Muscle layer of colon (tissue), 2 donors: ENCODE measurements at regions not wholly inside any gene's neighbourhood (a gene's known extent, or its start where the extent isn't known, plus 50 kb on each side); places are given as distances from the start of the nearest gene placed in this dataset.
"Not testable (repeated sequence)": the region's sequence is repeated elsewhere in the genome, so short reads cannot be mapped to it uniquely, and the experiment has no call there.

Source experiments
- H3K27ac ChIP-seq: one replicate; pipeline ENCODE4 v1.7.0; 2013; ENCODE audit warnings: low read depth, mild to moderate bottlenecking, low read length, moderate library complexity
- H3K27me3 ChIP-seq, 2 donors: one replicate each; pipeline ENCODE4 v1.7.0; 2013; ENCODE audit warnings: low read length in 2 of 2, mild to moderate bottlenecking in 2 of 2; ENCODE audit not compliant: insufficient read depth in 2 of 2, control insufficient read depth in 1 of 2
- H3K36me3 ChIP-seq: one replicate; pipeline ENCODE4 v1.7.0; 2013; ENCODE audit warnings: mild to moderate bottlenecking, low read length; ENCODE audit not compliant: insufficient read depth
- H3K4me1 ChIP-seq: one replicate; pipeline ENCODE4 v1.7.0; 2013; ENCODE audit warnings: mild to moderate bottlenecking, low read length; ENCODE audit not compliant: insufficient read depth
- H3K4me3 ChIP-seq, 2 donors: one replicate each; pipeline ENCODE4 v1.7.0; 2013; ENCODE audit warnings: low read length in 2 of 2, low read depth in 1 of 2, mild to moderate bottlenecking in 1 of 2, moderate library complexity in 1 of 2
- H3K9ac ChIP-seq: one replicate; pipeline ENCODE4 v1.7.0; 2013; ENCODE audit warnings: low read length
- H3K9me3 ChIP-seq: one replicate; pipeline ENCODE4 v1.7.0; 2013; ENCODE audit warnings: mild to moderate bottlenecking, low read length
- donor health status: abdominal sarcoma.
- donor health status: Adenocarcinoma of cecum.

DNA sequence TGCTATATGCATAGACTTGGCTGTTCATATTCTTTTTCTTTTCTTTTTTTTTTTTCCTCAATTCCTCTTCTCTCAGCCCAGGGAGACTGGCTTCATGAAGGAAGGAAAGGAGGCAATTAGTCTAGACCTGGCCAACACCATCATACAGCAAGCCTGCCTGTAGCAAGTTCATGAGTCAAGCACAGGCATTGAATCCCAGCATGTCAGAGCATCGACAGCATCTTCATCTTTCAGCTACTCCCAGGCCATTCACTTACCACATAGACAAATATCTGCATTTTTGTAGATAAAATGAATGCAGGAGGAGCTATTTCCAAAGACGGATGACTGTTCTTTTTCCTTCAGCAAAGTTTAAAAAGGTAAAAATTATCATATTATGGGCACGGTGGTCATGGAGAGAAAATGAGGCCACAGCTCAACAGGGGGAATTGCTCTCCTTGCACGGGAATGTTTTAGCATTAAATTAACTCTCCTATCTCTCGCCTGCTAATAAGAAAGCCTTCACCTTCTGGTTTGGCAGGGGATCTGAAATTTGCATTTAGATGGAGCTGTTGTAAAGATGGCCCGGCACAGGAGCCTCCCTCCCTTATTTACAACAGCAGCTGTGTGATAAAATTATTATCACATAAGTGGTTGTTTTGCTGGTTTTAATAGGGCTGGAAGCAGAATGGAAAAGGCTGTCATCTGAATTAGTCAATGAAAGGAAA, 626.5 kb upstream of the AUTS2 start:
- Histone ChIP-seq H3K36me3 (no peaks in the 10 kb centered on the region), H3K27me3 (no peaks in the 10 kb centered on the region), H3K9ac (no peak overlapping the region), H3K4me1 (no peaks in the 10 kb centered on the region), H3K9me3 (no peaks in the 10 kb centered on the region), H3K27ac (no peak overlapping the region), H3K4me3 (no peak overlapping the region)

DNA sequence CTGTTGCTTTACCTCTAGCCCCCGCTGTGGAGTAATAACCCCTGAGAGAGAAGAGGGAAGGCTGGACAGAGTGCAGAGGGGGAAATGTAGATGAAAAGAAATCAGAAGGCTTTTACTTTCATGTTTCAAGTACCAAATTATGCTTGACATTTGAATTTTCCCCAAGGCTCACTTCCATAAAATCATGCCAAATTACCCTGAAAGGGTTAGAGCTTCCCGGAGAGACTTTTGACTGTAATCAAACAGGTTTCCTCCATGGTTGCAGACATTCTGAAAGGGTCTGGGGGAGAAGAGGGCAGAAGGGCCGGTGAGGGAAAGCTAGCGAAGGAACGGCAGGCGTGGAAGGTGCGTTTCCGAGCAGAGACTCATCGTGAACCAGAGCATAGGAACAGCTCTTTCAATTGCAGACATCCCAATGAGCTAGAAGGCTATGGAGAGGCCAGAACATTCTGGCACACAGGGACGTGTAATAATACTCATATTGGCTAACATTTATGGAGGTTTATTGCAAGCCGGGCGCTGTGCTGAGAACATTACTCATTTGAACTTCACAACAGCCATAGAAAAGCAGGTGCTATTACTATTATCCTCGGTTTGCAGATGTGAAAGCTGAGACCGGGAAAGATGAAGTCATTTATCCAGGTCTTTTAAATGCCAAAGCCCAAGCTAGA, 620.8 kb upstream of the AUTS2 start:
- no peak overlapping the region for H3K27ac ChIP-seq
- H3K36me3 ChIP-seq, result no peaks in the 10 kb centered on the region
- H3K4me1 ChIP-seq, result no peaks in the 10 kb centered on the region
- no peak overlapping the region for H3K4me3 ChIP-seq
- H3K9ac ChIP-seq, result no peak overlapping the region
- H3K27me3 ChIP-seq, result no peaks in the 10 kb centered on the region
- no peaks in the 10 kb centered on the region for H3K9me3 ChIP-seq

DNA sequence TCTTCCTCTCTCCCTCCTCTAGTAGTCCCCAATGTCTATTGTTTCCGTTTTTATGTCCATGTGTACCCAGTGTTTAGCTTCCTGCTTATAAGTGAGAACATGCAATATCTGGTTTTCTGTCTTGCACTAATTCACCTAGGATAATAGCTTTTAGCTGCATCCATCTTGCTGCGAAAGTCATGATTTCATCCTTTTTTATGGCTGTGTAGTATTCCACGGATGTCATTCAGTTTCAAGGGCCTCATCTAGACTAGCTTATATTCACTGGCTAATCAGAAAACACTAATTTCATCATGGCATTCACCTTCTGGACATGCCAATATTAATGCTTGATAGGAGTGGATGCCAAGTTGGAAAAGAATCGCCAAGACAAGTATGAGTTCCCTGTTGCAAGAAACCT, 619.6 kb upstream of the AUTS2 start:
- no peaks in the 10 kb centered on the region for H3K9me3 ChIP-seq
- H3K27me3 ChIP-seq, result no peaks in the 10 kb centered on the region
- no peak overlapping the region for H3K27ac ChIP-seq
- H3K4me3 ChIP-seq, result no peak overlapping the region
- H3K4me1 ChIP-seq, result no peaks in the 10 kb centered on the region
- no peaks in the 10 kb centered on the region for H3K36me3 ChIP-seq
- no peak overlapping the region for H3K9ac ChIP-seq

DNA sequence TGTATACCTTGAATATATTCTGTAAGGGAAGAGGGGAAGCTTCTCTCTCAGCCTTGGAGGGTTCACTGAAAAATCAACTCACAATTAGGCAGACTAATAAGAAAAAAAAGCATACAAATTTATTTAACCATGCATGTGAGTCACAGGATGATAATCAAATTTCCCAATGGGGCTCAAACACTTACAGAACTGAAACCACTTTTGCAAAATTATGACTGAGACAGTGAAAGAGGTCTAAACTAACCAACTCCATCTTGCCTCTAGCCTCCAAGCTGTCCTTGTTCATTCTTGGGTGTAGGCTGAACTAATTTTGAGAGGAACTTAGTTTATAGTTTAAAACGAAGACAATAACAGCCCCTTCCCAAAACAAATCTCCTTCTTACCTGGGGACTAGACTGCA, 618.3 kb upstream of the AUTS2 start:
- no peak overlapping the region for H3K27ac ChIP-seq
- H3K4me1 ChIP-seq, result no peaks in the 10 kb centered on the region
- H3K9ac ChIP-seq, result no peak overlapping the region
- no peaks in the 10 kb centered on the region for H3K9me3 ChIP-seq
- no peak overlapping the region for H3K4me3 ChIP-seq
- H3K27me3 ChIP-seq, result no peaks in the 10 kb centered on the region
- no peaks in the 10 kb centered on the region for H3K36me3 ChIP-seq

DNA sequence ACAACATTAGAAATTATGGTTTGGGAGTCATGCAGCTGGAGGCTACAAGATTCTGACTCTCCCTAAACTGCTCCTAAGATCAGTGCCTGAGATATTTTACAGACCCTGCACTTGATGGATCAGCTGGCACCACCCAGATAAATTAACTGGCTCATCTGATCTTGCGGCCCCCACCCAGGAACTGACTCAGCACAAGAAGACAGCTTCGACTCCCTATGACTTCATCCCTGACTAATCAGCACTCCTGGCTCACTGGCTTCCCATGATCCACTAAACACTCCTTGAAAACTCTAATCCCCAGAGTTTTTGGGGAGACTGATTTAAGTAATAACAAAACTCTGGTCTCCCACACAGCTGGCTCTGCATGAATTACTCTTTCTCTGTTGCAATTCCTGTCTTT, 617.8 kb upstream of the AUTS2 start:
- H3K4me1 ChIP-seq, H3K9ac ChIP-seq, H3K9me3 ChIP-seq, H3K27ac ChIP-seq, H3K4me3 ChIP-seq, H3K27me3 ChIP-seq, H3K36me3 ChIP-seq: not testable (repeated sequence)

DNA sequence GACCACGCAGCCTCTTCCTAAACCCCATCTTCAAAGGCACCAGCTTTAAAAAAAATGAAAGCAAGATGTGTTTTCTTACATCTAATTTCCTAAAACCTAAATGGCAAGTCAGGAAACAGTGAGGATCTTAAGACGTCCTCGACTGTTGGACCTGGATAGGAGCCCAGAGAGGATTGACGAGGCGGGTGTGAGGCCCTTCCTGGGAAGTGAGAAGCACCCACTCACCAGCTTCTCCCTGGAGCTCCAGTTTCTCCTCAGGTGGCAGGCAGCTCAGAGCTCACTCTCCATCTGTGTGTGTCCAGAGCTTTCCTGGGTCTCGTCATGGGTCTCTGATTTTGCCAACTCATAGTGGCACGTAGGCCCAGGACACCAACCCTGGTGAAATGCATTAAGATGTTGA, 614.0 kb upstream of the AUTS2 start:
- no peak overlapping the region for H3K27ac ChIP-seq
- H3K36me3 ChIP-seq, result no peaks in the 10 kb centered on the region
- H3K9ac ChIP-seq, result no peak overlapping the region
- no peaks in the 10 kb centered on the region for H3K9me3 ChIP-seq
- H3K4me1 ChIP-seq, result no peaks in the 10 kb centered on the region
- no peak overlapping the region for H3K4me3 ChIP-seq
- no peaks in the 10 kb centered on the region for H3K27me3 ChIP-seq

DNA sequence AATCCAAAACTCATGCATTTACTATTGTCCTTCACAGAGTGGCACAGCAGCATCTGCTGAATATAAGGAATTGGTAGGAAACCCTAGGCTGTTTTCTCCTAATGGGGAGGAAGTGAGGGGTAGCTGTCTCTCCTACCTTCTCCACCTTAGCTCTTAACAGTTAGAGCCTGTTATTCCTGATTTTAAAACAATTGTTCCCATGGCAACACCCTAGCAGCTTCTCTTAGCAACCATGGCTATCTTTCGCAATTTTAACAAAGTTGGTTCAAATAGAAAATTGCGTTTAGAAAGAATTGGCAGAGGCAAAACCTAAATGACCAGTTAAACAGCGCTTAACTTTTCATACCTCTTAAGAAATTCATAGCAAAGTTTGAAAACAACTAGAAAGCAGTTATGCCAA, 603.4 kb upstream of the AUTS2 start:
- H3K4me1 ChIP-seq, result peaks cover 4% of the 10 kb centered on the region
- H3K9me3 ChIP-seq, result no peaks in the 10 kb centered on the region
- no peak overlapping the region for H3K27ac ChIP-seq
- no peaks in the 10 kb centered on the region for H3K36me3 ChIP-seq
- no peaks in the 10 kb centered on the region for H3K27me3 ChIP-seq
- no peak overlapping the region for H3K9ac ChIP-seq
- H3K4me3 ChIP-seq, result no peak overlapping the region

DNA sequence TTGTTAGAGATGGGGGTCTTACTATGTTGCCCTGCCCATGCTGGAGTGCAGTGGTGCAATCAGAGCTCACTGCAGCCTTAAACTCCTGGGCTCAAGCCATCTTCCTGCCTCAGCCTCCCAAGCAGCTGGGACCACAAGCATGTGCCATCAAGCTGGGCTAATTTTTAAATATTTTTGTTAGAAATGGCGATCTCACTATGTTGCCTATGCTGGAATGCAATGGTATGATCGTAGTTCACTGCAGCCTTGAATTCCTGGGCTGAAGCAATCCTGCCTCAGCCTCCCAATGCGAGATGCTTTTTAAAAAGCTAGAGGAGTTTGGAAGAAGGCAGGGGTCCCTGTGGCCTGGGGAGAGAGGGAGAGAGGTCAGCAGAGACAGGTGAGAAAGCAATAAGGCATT, 600.1 kb upstream of the AUTS2 start:
- H3K4me1 ChIP-seq, result no peaks in the 10 kb centered on the region
- H3K9me3 ChIP-seq, result no peaks in the 10 kb centered on the region
- no peaks in the 10 kb centered on the region for H3K36me3 ChIP-seq
- H3K27ac ChIP-seq, result no peak overlapping the region
- H3K27me3 ChIP-seq, result no peaks in the 10 kb centered on the region
- H3K9ac ChIP-seq, result no peak overlapping the region
- no peak overlapping the region for H3K4me3 ChIP-seq

DNA sequence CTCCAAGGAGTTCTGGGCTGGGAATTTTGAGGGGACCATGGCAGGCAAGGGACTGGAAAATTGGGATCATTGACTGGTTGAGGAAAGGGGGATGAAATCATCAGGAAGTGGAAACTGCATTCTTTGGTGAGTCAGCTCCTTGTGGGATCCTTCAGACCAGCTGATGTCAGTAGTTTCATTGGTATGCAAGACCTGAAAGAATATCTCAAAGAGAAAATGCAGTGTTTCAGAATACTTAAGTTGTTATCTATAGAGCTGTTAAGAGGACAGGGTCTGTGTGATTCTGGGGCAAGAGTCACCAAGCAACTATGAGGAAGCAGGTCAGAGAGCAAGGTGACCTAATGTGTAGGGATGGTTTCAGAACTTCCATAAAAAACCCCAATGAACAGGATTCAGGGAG, 595.9 kb upstream of the AUTS2 start:
- Histone ChIP-seq H3K27ac (no peak overlapping the region), H3K9me3 (no peaks in the 10 kb centered on the region), H3K36me3 (no peaks in the 10 kb centered on the region), H3K4me3 (no peak overlapping the region), H3K27me3 (no peaks in the 10 kb centered on the region), H3K9ac (no peak overlapping the region), H3K4me1 (no peaks in the 10 kb centered on the region)

DNA sequence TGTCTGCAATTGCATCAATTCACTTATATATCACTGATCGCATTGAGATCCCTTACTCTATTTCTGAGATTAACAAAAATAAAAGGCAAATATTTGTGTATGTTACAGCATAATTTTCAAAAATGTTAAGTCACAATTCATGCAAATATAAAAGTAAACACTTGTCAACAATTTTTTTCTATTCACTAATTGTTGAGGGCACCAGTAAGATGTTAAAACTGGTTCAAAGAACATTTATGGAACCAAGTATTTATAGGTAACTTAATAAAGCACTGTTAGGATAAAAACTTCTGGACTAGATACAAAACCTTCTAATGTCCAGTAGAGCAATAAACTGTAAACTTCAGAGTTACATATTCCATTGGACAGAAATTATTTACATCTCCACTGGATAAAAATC, 586.1 kb upstream of the AUTS2 start:
- no peak overlapping the region for H3K27ac ChIP-seq
- H3K4me1 ChIP-seq, result no peaks in the 10 kb centered on the region
- no peak overlapping the region for H3K4me3 ChIP-seq
- no peak overlapping the region for H3K9ac ChIP-seq
- H3K27me3 ChIP-seq, result no peaks in the 10 kb centered on the region
- no peaks in the 10 kb centered on the region for H3K36me3 ChIP-seq
- H3K9me3 ChIP-seq, result no peaks in the 10 kb centered on the region

DNA sequence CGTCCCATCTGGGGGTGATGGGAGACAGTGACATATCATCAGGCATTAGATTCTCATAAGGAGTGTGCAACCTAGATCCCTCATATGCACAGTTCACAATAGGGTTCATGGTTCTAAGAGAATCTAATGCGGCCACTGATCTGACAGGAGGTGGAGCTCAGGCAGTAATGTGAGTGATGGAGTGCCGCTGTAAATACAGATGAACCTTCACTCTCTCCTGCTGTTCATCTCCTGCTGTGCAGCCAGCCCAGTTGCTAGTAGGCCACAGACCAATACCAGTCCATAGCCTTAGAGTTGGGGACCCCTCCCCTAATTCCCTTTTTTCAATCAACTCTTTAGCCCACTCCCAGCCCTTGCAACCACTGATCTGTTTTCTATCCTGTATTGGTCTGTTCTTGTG, 581.1 kb upstream of the AUTS2 start:
- no peaks in the 10 kb centered on the region for H3K27me3 ChIP-seq
- H3K9ac ChIP-seq, result no peak overlapping the region
- peaks cover 4% of the 10 kb centered on the region for H3K9me3 ChIP-seq
- H3K4me3 ChIP-seq, result no peak overlapping the region
- H3K4me1 ChIP-seq, result no peaks in the 10 kb centered on the region
- no peak overlapping the region for H3K27ac ChIP-seq
- H3K36me3 ChIP-seq, result no peaks in the 10 kb centered on the region

DNA sequence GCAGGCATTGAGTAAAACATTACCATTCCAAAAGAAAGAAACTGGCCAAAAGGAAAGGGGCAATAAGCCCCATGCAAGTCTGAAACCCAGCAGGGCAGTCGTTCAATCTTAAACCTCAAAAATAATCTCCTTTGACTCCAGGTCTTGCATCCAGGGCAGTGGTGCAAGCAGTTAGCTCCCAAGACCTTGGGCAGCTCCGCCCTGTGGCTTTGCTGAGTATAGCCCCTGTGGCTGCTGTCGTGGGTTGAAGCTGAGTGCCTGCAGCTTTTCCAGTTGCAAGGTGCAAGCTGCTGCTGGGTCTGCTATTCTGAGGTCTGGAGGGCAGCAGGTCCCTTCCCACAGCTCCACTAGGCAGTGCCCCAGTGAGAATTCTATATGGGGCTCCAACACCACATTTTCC, 580.1 kb upstream of the AUTS2 start:
- Histone ChIP-seq H3K9me3 (peaks cover 4% of the 10 kb centered on the region), H3K27me3 (no peaks in the 10 kb centered on the region), H3K36me3 (no peaks in the 10 kb centered on the region), H3K9ac (no peak overlapping the region), H3K27ac (no peak overlapping the region), H3K4me1 (no peaks in the 10 kb centered on the region), H3K4me3 (no peak overlapping the region)
